ENCODE measurements at regions not wholly inside any gene's neighbourhood (a gene's known extent, or its start where the extent isn't known, plus 50 kb on each side); places are given as distances from the start of the nearest gene placed in this dataset.

GRCh38 chr2:19571773-19572172 is 213.3 kb upstream of the OSR1 start:
- no peak overlapping the region for H3K4me3 ChIP-seq (ENCODE audit: low read depth, low read length)
- TF ChIP-seq CTCF (IDR thresholded peaks at IDR 0.05; ENCODE audit: insufficient read depth, low read length): no peak
- no peak for DNase-seq (ENCODE audit: low read depth)

- no peak for TF ChIP-seq CTCF (IDR thresholded peaks at IDR 0.05; ENCODE audit: insufficient read depth, low read length)
- DNase-seq (ENCODE audit: low read depth): peak; percentile 27
- no peak overlapping the region for H3K4me3 ChIP-seq (ENCODE audit: low read depth, low read length)
Measured at GRCh38 chr2:19569300-19569791, 210.9 kb upstream of the OSR1 start.

- no peak for TF ChIP-seq CTCF (IDR thresholded peaks at IDR 0.05; ENCODE audit: insufficient read depth, low read length)
- H3K4me3 ChIP-seq (ENCODE audit: low read depth, low read length): no peak overlapping the region
- no peak for DNase-seq (ENCODE audit: low read depth)
Measured at GRCh38 chr2:19568809-19569208, 210.4 kb upstream of the OSR1 start.

- H3K4me3 ChIP-seq (ENCODE audit: low read depth, low read length): no peak overlapping the region
- DNase-seq (ENCODE audit: low read depth): no peak
- no peak for TF ChIP-seq CTCF (IDR thresholded peaks at IDR 0.05; ENCODE audit: insufficient read depth, low read length)
Measured at GRCh38 chr2:19560785-19561184, 202.4 kb upstream of the OSR1 start.

- TF ChIP-seq CTCF (IDR thresholded peaks at IDR 0.05; ENCODE audit: insufficient read depth, low read length): no peak
- DNase-seq (ENCODE audit: low read depth): no peak
- no peak overlapping the region for H3K4me3 ChIP-seq (ENCODE audit: low read depth, low read length)
Measured at GRCh38 chr2:19559596-19560240, 201.3 kb upstream of the OSR1 start.

- H3K4me3 ChIP-seq (ENCODE audit: low read depth, low read length): no peak overlapping the region
- no peak for DNase-seq (ENCODE audit: low read depth)
- no peak for TF ChIP-seq CTCF (IDR thresholded peaks at IDR 0.05; ENCODE audit: insufficient read depth, low read length)
Measured at GRCh38 chr2:19556648-19557047, 198.2 kb upstream of the OSR1 start.

- no peak for DNase-seq (ENCODE audit: low read depth)
- TF ChIP-seq CTCF (IDR thresholded peaks at IDR 0.05; ENCODE audit: insufficient read depth, low read length): no peak
- no peak overlapping the region for H3K4me3 ChIP-seq (ENCODE audit: low read depth, low read length)
Measured at GRCh38 chr2:19554520-19554919, 196.1 kb upstream of the OSR1 start.

Data from fibroblast of the aortic adventitia (primary cell).